HG03064 (cell line): ENCODE measurements at regions not wholly inside any gene's neighbourhood (a gene's known extent, or its start where the extent isn't known, plus 50 kb on each side); places are given as distances from the start of the nearest gene placed in this dataset.
"Not testable (repeated sequence)": the region's sequence is repeated elsewhere in the genome, so short reads cannot be mapped to it uniquely, and the experiment has no call there.

ENCODE experiments used
- ATAC-seq: cut with Tn5 transposase; IDR thresholded peaks from one replicate; pipeline ENCODE4 v1.9.1; 2021; ENCODE audit warnings: low read depth; ENCODE audit not compliant: unreplicated experiment

DNA sequence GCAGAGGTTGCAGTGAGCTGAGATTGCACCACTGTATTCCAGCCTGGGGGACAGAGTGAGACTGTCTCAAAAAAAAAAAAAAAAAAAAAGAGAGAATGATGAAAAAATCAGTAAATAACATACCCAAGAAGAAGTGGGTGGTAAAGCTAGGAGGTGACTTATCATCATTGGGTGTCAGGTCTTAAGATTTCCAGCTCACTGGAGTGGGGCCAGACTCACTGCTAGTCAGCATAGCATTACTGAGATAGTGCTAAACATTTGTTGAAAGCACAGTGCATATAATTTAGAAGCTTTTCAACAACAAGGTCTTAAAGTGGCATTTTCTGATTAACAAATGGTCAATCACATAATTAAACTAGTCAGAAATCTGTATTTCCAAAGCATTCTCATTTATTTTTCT, 221.8 kb upstream of the GYPA start:
- ATAC-seq, result no peak

DNA sequence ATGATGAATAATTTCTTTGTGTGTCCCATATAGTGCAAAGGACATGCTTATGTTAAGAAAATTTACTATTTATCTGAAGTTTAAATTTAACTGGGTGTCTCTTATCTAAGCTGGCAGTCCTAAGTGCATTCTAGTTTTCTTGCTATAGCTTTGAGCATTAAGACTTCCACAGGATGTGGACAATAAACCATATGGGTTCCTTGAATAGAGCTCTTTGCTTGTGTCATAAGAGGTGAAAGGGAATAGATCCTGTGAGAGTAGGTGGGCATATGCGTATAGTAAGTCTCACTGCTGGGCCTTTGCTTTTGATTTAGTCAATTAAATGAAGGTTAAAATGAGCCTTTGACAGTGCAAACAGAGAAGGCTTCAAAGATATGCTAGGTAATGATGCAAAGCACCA, 223.4 kb upstream of the GYPA start:
- no peak for ATAC-seq

DNA sequence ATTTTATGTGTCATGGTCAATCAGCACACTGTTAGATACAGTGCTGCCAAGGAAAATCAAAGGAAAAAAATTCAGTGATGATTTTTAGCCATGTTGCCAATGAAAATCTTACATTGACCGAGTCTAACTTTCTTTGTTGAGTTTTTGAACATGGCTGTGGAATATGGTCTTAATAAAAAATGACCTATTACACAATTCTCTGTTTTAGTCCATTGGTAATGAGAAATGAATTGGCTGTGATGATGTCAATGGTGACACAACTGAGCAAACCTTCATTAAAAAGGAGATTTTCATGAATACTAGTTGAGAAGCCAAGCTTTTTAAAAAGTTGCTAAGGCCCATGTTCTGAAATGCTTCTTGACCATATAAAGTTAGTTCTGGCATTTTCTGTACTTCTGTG, 225.9 kb upstream of the GYPA start:
- ATAC-seq, result no peak

DNA sequence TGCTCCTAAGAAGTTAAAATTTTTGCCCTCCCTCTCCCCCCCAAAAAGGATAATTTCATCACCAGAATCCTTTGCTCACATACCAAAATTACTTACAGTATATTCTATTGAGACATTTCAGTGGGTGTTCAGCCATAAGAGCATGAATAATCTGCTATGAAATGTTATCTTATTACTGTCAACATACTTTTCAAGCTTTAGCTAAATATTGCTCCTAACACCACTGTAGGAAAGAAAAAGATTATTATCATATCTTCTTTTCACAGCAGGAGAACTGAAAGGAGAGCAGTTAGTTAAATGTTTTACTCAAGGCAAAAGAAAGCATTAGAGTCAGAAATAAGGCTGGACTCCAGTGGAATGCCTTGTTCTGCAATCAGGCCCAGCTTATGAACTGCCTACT, 231.0 kb upstream of the GYPA start:
- ATAC-seq, result no peak

DNA sequence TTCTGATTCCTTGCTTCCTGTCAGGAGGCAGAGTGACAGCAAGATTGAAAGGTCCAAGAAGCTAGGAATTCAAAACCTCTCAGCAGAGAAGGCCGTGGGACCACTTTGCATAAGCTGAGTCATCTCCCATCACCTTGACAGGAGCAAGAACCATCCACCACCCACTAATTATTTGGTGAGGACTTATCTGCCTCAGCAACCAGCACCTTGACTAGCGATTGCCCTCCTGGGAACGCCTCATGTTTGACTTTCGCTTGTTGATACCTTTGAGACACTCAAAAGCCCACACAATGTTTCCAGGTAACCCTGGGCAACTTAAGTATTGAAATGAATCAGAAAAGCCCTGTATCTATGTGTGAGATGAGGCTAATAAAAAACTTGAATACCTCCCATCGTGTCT, 233.5 kb upstream of the GYPA start:
- peak; percentile 63 for ATAC-seq

DNA sequence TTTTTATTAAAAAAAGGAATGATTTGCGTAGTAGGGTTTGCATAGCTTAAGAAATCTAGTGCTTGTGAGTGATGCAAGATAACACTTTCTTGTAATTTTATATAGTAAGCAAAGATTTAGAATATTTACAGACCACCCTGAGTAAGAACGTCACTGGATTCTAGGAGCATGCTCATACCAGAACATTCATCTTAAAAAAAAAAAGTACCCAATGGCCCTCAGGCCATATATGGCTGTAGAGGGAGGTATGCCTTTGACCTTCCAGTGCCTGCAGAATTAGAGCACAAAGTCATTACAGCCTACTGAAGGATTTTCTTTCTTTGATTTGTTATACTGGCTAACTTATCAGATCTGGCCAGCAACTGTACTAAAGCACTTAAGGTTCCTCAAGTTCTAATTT, 236.3 kb upstream of the GYPA start:
- no peak for ATAC-seq

DNA sequence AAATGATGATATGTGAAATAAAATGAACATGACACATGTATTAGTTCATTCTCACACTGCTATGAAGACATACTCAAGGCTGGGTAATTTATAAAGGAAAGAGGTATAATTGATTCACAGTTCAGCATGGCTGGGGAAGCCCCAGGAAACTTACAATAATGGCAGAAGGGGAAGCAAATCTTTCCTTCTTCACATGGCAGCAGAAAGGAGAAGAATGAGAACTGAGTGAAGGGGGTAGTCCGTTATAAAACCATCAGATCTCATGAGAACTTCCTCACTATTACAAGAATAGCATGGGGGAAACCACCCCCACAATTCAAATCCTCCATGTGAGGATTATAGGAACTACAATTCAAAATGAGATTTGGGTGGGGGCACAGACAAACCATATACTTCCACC, 243.9 kb upstream of the GYPA start:
- ATAC-seq, result no peak

DNA sequence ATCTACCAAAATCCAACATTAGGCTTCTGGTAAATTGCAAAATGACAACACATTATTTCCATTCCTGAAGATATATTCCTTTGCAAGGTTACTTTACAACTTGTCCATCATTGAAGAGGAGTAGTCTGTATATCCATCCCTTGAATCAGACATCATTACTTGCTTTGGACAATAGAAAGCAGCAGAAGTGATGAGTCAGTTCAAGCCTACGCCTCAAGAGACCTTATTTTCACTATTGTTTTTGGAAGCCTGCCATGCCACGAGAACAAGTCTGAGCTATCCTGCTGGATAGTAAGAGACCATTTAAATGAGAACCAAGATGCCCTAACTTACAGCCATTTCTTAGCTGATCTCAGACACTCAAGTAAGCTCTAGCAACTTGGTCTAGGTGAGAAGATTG, 246.0 kb upstream of the HHIP start:
- no peak for ATAC-seq

DNA sequence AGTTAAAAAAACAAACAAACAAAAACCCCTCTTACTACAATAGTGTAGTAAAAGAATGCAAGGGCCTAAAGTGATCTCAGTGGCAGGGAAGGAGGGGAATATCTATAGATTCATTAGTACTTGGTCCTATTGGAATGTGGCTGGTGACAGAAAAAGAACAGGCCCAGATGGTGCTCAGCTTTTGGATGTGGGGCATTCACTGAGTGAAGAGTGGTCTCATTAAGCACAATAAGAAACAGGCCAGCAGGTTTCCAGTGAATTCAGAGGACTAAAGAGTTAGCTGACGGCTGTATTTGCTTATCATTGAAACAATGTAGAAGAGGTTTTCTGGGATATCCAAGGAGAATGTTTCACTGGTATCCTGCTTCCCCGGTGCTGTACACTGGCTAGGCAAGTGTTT, 243.8 kb upstream of the HHIP start:
- no peak for ATAC-seq

DNA sequence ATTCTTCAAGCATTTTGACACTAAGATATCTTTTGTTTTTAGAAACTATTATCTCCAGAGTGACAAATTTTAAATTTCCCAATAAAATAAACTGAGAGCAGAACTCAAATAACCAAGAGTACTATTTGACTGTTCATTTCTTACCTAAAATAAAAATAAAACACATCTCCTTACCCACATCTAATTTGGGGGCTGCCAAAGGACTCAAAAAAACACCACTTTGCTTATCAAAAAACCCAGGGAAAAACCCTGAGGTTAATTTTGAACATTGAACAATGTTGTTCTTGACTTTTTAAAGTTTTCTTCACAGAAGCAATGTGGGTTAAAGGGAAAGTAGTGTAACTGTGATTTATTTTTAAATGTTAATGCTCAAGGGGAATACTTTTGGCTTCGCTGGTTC, 243.0 kb upstream of the HHIP start:
- no peak for ATAC-seq

DNA sequence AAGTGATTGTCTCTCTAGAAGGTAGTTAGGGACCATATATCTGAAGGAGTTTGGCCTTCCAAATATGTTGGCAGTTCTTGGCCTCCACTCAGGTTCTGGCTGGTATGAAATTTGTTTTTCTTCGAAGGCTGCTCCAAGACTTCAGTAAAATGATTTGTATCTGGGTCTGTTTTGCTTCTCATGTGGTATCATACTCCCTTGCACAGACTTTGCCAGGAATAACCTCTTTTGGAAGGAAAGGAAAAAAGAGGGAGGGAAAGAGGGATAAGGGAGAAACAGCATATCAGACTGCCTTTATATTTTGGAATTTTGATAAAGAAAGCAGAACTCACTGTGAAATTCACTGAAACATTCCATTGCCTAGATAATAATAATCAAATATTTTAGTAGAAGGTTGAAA, 242.1 kb upstream of the HHIP start:
- no peak for ATAC-seq

DNA sequence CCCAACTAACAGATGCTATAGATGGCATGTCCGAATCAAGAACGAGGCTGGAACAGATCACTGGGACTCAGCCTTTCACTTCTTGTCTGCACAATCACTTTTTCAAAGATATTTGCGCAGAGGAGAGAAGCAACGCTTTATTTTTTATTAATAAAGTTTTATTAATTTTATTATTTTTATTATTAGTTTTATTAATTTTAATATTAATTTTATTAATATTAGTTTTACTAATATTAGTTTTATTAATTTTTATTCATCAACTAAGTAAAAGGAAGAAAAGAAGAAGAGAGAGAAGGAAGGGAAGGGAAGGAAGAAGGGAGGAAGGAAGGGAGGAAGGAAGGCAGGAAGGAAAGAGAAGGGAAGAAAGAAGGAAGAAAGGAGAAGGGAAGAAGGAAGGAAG, 236.4 kb upstream of the HHIP start:
- ATAC-seq, result no peak

DNA sequence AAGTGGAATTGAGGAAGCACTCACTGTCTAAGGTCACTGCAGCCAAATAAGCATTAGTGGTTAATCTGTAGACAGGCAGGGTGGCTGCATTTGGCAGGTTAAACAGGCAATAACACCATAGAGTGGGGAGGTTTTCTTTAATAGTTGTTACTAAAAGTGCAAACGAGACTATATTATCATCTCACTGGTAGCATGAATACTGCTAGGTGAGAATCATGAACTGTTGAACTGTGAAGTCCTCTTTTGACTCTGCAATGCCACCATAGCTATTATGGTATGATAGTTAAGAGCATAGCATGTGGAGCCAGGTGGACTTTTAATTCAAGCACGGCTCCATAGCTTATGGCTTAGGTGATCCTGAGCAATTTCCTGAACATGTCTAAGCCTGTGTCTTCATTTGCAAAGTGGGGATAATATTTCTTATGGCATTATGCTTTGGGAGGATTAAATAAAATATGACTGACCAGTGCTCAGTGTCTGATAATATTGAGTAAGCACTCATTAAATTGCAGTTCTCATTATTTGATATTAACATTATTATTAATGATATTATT, 235.6 kb upstream of the HHIP start:
- ATAC-seq, result no peak

DNA sequence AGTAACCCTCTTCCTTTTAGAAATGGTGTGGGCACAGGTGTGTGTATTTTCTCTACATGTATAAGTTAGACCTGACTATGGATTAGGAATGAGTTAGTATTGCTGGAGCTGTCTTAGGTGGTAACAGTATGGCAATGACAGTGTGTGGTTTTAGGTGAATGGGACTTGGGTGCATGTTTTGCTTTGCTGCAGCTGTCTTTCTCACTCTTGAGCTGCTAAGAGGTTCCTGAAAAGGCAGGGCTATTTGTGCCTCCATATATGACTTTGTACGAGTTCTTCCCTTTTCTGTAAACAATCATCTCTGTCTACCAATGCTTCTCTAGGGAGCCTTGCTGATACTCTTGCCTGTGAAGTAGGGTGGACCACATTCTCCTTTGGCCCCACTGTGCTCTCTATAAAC, 234.8 kb upstream of the HHIP start:
- no peak for ATAC-seq

DNA sequence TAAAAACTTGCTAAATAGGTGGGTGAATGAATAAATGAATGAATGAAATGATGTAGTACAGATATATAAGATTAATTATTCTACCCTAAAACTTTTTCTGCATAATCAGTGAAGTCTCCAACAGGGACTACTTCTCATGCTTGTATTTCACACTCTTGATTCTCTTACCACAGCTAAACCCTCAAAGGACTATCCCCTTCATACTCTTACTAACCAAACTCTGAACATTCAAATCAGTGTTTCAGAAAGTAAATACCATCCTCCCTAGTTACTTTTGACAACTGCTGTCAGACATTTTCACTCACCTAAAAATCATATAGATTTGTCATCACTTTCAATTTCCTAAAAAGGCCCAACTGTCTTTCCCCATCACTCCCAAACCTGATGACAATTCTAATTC, 234.3 kb upstream of the HHIP start:
- ATAC-seq, result no peak

DNA sequence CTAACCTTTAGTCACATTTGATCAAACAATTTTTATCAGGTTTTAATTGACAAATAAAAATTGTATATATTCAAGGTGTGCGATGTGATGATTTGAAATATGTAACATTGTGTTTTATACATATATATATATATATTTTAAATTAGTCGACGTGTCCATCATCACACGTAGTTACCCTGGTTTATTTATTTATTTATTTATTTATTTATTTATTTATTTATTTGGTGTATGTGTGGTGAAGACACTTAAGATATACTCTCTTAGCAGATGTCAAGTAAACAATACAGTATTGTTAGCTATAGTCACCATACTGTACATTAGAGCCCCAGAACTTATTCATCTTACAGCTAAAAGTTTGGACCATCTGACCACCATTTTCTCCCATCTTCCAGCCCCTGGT, 224.9 kb upstream of the HHIP start:
- no peak for ATAC-seq

DNA sequence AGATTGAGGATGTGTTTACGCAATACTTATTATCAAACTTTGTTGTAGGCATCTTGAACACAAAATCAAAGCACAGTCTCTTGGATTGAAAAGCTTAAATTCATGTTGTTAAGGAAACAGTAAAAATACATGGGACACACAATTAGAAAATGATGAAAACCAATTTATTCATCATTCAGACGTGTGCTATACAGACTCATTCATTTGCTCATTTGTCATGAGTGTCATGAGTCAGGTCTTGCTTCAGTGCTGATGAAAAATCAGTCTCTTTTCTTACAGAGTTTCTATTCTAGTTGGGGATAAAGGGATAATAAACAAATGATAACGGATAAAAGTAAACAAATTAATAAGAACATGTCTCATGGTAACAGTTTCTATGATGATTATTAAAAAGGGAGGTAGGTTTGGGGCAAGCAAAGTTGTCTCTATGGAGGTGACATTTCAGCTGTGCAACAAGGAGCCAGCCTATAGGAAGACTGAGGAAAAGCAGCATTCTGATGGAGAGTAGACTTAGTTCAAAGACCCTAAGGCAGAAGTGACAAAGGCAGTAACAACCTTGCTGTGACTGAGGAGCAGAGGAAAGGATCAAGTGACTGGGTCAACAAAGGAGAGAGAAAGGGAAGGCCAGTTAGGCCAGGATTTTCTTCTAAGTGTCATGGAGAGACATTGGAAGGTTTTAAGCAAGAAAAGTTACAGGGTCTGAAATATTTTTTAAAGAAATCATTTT, 224.0 kb upstream of the HHIP start:
- no peak for ATAC-seq

DNA sequence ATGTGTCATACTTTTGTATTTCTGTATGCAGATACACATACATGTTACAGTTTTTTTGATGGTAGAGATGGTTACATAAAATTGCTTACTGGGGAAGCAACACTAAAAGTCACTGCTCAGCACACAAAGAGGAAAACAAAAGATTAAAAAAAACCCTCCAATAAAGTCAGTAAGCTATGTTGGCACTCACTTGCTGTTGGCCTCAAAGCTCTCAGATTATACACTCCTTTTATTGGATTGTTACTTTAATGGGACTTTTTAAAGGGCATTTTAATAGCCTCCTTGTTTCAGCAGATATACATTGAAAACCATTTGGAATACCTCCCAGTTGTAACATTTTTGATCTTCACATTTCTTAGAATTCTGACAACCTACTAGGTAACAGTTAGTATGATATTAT, 222.0 kb upstream of the HHIP start:
- ATAC-seq, result no peak

DNA sequence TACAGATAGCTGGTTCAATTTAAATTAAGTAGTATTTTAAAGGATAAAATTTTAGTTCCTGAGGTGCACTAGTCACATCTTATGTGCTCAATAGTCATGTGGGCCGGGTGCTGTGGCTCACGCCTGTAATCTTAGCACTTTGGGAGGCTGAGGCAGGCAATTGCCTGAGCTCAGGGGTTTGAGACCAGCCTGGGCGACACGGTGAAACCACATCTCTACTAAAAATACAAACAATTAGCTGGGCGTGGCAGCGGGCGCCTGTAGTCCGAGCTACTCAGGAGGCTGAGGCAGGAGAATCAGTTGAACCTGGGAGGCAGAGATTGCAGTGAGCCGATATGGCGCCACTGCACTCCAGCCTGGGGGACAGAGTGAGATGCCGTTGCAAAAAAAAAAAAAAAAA, 219.9 kb upstream of the HHIP start:
- ATAC-seq, result not testable (repeated sequence)

DNA sequence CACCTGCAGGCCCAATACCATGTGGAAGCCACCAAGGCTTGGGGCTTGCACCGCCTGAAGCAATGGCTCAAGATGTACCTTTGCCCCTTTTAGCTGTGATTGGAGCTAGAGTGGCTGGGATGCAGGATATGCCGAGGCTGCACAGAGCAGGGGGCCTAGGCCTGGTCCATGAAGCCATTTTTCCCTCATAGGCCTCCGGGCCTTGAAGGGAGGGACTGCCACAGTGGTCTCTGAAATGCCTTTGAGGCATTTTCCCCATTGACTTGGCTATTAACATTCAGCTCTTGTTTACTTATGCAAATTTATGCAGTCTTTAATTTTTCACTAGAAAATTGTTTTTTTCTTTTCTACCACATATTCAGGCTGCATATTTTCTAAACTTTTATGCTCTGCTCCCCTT, 203.2 kb upstream of the HHIP start:
- no peak for ATAC-seq

DNA sequence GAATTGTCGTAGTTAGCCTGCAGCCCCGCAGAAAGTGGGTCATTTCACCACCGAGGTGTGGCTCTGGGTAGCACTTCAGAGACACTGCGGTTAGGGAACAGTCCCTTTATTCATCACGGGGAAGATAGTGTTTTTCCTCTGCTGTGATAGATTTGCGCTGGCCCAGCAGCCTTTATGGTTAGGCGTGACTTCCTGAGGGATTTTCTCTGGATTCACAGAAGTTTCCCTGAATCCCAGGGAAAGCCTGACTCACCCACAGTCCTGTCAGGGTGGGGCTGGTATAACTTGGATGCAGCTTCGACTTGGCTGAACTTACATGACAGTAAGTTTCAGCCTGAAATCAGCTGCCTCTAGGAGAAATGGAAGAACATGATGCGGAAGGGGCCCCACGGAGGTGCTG, 196.3 kb upstream of the HHIP start:
- no peak for ATAC-seq

DNA sequence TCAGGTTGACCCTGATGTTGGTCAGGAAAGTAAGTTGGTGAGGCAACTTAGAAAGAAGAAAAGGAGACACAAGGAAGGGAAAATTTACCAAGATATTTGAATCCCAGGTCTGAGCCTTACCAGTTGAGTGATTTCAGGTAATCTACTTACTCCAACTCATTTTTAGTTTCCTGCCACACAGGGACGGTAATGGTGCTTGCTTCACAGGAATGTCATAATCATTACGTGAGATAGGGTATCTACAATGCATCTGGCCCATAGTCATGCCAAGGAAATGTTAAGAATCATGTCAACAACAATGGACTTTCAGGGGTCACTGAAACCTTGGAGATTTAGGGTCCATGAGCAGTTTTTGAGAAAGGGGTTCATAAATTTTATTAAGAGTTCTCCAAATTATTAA, 195.4 kb upstream of the HHIP start:
- ATAC-seq, result no peak
